H1 (cell line): ENCODE measurements at regions not wholly inside any gene's neighbourhood (a gene's known extent, or its start where the extent isn't known, plus 50 kb on each side); places are given as distances from the start of the nearest gene placed in this dataset.

ENCODE experiments used
- FOSL1 ChIP-seq: IDR thresholded peaks from 2 replicates; pipeline ENCODE4 v1.6.1; 2011; ENCODE audit warnings: mild to moderate bottlenecking, low read depth, low read length, moderate library complexity; ENCODE audit not compliant: insufficient read depth
- RFX5 ChIP-seq: IDR thresholded peaks from 2 replicates; pipeline ENCODE4 v1.6.1; 2011; ENCODE audit warnings: low read depth, low read length, improper control_type of control experiment, borderline replicate concordance
- TAF1 ChIP-seq: IDR thresholded peaks from 2 replicates; pipeline ENCODE4 v1.6.1; 2011; ENCODE audit warnings: mild to moderate bottlenecking, low read depth, low read length
- TBP ChIP-seq: IDR thresholded peaks from 2 replicates; pipeline ENCODE4 v1.6.1; 2011; ENCODE audit warnings: low read depth, low read length, improper control_type of control experiment

DNA sequence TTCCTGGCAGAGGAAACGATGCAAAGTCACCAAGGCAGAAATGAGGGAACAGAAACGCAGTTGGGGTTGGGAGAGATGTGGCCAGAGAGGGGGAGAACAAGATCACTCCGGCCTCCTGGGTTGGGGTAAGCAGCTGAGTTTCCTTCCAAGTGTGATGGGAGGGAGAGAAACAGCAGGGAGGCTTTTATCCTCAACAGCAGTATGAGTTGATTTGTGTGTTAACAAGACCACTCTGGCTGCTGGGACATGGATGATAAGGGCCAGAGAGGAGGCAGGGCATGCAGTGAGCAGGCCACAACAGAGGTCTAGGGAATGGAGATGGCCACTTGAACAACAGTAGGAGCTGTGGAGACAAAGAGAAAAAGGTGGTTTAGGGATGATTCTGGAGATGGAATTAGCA is 66.8 kb downstream of the GLRX5 start (continued):
- no peak for TF ChIP-seq TBP
- no peak for TF ChIP-seq RFX5
- no peak for TF ChIP-seq TAF1
- no peak for TF ChIP-seq FOSL1
